Heart left ventricle (tissue), 13 donors: ENCODE measurements at regions not wholly inside any gene's neighbourhood (a gene's known extent, or its start where the extent isn't known, plus 50 kb on each side); places are given as distances from the start of the nearest gene placed in this dataset.

Experiments
- CTCF ChIP-seq, 12 donors: fragments of 200-600 bp; sonication (generic) in 4 of 12; IDR thresholded peaks; one replicate each; pipeline versions ENCODE4 v1.5.0 to v1.8.0; 2018 to 2022; ENCODE audit warnings: antibody characterized with exemption in 12 of 12, mild to moderate bottlenecking in 5 of 12
- POLR2A ChIP-seq, 2 donors: fragments of 450-650 bp; IDR thresholded peaks; one replicate each; pipeline ENCODE4 v1.6.1; 2017; ENCODE audit warnings: antibody characterized with exemption in 2 of 2, mild to moderate bottlenecking in 2 of 2, moderate library complexity in 2 of 2
- donor health status: ischemic (EF 13 %, LVEDD 7.1; RV severe dilation, severe dysfunction).
- donor health status: DM: no; HTN: yes; CAD: no.
- donor health status: DM: no; HTN: no; CAD: no.
- donor health status: ischemic (EF 25% LVEDD 6.9; RV normal size, moderate dysfunction).
- donor health status: ischemic (EF 25% LVEDD 5.7; RV mildly dilated, moderate dysfunction).
- donor health status: ischemic (EF 35%, LVEDD 5.7; RV mildly dilated, moderate dysfunction).
- donor health status: nonischemic (EF 11% LVEDD 7.7; RV severe dilation, severe dysfunction).
- donor health status: DM: yes; HTN: yes; CAD: no.
- donor health status: PGD.
- donor health status: ischemic (EF 29% LVEDD 5.4; RV normal size, mild dysfunction).
- donor health status: nonischemic (EF 23%, LVEDD 6.1; RV moderate dilation, normal function).

GRCh38 chr7:159271781-159272180, 127.1 kb upstream of the VIPR2 start:
- TF ChIP-seq POLR2A (IDR thresholded peaks at IDR 0.05), result no peak
- TF ChIP-seq CTCF (IDR thresholded peaks at IDR 0.05), result no peak
